Stimulated activated CD4-positive, alpha-beta T cell treated with anti-CD3 and anti-CD28 coated beads, Interleukin-4, amount 100 ng/mL, for 24 hours (primary cell): ENCODE measurements at regions not wholly inside any gene's neighbourhood (a gene's known extent, or its start where the extent isn't known, plus 50 kb on each side); places are given as distances from the start of the nearest gene placed in this dataset.
"Not testable (repeated sequence)": the region's sequence is repeated elsewhere in the genome, so short reads cannot be mapped to it uniquely, and the experiment has no call there.

ENCODE experiments used
- DNase-seq: peaks from one replicate; pipeline ENCODE4 v3.0.0-alpha.2; 2020

DNA sequence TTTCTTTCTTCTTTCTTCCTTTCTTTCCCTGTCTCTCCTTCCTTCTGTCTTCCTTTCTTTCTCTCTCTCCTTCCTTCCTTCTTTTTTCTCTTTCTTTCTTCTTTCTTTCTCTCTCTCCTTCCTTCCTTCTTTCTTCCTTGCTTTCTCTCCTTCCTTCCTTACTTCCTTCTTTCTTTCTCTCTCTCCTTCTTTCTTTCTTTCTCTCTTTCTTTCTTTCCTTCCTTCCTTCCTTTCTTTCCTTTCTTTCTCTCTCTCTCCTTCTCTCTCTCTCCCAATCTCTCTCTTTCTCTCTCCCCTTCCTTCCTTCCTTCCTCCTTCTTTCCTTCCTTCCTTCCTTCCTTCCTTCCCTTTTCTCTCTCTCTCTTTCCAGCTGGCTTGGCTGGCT is 2806.6 kb downstream of the RPIA start:
- DNase-seq, result not testable (repeated sequence)

DNA sequence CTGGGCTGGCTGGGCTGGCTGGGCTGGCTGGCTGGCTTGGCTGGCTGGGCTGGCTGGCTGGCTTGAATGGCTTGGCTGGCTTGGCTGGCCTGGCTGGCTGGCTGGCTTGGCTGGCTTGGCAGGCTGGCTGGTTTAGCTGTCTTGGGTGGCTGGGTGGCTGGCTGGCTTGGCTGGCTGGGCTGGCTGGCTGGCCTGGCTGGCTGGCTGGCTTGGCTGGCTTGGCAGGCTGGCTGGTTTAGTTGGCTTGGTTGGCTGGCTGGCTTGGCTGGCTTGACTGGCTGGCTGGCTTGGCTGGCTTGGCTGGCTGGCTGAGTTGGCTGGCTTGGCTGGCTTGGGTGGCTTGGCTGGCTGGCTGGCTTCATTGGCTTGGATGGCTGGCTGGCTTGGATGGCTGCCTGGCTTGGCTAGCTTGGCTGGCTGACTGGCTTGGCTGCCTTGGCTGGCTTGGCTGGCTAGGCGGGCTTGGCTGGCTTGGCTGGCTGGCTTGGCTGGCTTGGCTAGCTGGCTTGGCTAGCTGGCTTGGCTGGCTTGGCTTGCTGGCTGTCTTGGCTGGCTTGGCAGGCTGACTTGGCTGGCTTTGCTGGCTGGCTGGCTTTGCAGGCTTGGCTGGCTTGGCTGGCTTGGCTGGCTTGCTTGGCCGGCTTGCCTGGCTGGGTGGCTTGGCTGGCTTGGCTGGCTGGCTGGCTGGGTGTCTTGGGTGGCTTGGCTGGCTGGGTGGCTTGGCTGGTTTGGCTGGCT is 2807.2 kb downstream of the RPIA start:
- DNase-seq, result not testable (repeated sequence)

GRCh38 chr2:91499431-91500050 is 2808.1 kb downstream of the RPIA start:
- DNase-seq, result not testable (repeated sequence)

- not testable (repeated sequence) for DNase-seq
Measured at GRCh38 chr2:91500246-91500977, 2808.9 kb downstream of the RPIA start.

DNA sequence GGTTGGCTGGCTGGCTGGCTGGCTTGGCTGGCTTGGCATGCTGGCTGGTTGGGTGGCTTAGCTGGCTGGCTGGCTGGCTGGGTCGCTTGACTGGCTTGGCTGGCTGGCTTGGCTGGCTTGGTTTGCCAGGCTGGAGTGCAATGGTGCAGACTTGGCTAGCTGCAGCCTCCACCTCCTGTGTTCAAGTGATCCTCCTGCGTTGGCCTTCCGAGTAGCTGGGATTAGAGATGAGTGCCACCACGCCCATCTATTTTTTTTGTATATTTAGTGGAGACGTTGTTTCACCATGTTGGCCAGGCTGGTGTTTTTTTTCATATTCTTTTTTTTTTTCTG is 2809.5 kb downstream of the RPIA start:
- DNase-seq, result not testable (repeated sequence)

GRCh38 chr2:91501481-91502080 is 2810.1 kb downstream of the RPIA start:
- not testable (repeated sequence) for DNase-seq

DNA sequence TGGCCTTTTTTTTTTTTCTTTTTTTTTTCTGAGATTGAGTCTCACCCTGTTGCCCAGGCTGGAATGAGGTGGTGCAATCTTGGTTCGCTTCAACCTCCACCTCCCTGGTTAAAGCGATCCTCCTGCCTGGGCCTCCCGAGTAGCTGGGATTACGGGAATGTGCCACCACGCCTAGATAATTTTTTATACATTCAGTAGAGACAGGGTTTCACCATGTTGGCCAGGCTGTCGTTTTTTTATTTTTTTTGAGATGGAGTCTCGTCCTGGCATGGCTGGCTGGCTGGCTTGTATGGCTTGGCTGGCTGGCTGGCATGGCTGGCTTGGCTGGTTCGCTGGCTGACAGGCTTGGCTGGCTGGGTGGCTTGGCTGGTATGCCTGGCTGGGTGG is 2812.1 kb downstream of the RPIA start:
- DNase-seq, result not testable (repeated sequence)

- DNase-seq, result not testable (repeated sequence)
Measured at GRCh38 chr2:91503959-91504741, 2812.7 kb downstream of the RPIA start.

- not testable (repeated sequence) for DNase-seq
Measured at GRCh38 chr2:91508816-91509215, 2817.3 kb downstream of the RPIA start.

- DNase-seq, result not testable (repeated sequence)
Measured at GRCh38 chr2:91509276-91509675, 2817.8 kb downstream of the RPIA start.

GRCh38 chr2:91511166-91511565 is 2819.7 kb downstream of the RPIA start:
- DNase-seq, result not testable (repeated sequence)

DNA sequence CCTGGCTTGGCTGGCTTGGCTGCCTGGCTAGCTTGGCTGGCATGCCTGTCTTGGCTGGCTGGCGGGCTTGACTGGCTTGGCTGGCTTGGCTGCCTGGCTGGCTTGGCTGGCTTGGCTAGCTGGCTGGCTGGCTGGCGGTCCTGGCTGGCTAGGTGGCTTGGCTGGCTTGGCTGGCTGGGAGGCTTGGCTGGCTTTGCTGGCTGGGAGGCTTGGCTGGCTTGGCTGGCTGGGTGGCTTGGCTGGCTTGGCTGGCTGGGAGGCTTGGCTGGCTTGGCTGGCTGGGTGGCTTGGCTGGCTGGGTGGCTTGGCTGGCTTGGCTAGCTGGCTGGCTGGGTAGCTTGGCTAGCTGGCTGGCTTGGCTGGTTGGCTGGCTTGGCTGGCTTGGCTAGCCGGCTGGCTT is 2824.5 kb downstream of the RPIA start:
- not testable (repeated sequence) for DNase-seq

GRCh38 chr2:91516669-91517068 is 2825.2 kb downstream of the RPIA start:
- not testable (repeated sequence) for DNase-seq

DNA sequence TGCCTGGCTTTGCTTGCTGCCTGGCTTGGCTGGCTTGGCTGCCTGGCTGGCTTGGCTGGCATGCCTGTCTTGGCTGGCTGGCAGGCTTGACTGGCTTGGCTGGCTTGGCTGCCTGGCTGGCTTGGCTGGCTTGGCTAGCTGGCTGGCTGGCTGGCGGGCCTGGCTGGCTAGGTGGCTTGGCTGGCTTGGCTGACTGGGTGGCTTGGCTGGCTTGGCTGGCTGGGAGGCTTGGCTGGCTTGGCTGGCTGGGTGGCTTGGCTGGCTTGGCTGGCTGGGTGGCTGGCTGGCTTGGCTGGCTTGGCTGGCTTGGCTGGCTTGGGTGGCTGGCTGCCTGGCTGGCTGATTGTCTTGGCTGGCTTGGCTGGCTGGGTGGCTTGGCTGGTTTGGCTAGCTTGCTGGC is 2826.4 kb downstream of the RPIA start:
- not testable (repeated sequence) for DNase-seq

- DNase-seq, result not testable (repeated sequence)
Measured at GRCh38 chr2:91518361-91518981, 2827.0 kb downstream of the RPIA start.

DNA sequence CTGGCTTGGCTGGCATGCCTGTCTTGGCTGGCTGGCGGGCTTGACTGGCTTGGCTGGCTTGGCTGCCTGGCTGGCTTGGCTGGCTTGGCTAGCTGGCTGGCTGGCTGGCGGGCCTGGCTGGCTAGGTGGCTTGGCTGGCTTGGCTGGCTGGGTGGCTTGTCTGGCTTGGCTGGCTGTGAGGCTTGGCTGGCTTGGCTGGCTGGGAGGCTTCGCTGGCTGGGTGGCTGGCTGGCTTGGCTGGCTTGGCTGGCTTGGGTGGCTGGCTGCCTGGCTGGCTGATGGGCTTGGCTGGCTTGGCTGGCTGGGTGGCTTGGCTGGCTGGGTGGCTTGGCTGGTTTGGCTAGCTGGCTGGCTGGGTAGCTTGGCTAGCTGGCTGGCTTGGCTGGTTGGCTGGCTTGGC is 2827.9 kb downstream of the RPIA start:
- not testable (repeated sequence) for DNase-seq

GRCh38 chr2:91519914-91520313 is 2828.4 kb downstream of the RPIA start:
- DNase-seq, result not testable (repeated sequence)

DNA sequence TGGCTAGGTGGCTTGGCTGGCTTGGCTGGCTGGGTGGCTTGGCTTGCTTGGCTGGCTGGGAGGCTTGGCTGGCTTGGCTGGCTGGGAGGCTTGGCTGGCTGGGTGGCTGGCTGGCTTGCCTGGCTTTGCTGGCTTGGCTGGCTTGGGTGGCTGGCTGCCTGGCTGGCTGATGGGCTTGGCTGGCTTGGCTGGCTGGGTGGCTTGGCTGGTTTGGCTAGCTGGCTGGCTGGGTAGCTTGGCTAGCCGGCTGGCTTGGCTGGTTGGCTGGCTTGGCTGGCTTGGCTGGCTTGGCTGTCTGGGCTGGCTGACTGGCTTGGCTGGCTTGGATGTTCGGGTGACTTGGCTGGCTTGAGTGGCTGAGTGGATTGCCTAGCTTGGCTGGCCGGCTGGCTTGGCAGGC is 2829.1 kb downstream of the RPIA start:
- DNase-seq, result not testable (repeated sequence)

DNA sequence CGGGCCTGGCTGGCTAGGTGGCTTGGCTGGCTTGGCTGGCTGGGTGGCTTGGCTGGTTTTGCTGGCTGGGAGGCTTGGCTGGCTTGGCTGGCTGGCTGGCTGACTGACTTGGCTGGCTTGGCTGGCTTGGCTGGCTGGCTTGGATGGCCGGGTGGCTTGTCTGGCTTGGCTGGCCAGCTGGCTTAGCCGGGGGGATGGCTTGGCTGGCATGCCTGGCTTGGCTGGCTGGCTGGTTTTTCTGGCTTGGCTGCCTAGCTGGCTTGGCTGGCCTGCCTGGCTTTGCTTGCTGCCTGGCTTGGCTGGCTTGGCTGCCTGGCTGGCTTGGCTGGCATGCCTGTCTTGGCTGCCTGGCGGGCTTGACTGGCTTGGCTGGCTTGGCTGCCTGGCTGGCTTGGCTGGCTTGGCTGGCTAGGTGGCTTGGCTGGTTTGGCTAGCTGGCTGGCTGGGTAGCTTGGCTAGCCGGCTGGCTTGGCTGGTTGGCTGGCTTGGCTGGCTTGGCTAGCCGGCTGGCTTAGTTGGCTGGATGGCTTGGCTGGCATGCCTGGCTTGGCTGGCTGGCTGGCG is 2829.6 kb downstream of the RPIA start:
- not testable (repeated sequence) for DNase-seq

DNA sequence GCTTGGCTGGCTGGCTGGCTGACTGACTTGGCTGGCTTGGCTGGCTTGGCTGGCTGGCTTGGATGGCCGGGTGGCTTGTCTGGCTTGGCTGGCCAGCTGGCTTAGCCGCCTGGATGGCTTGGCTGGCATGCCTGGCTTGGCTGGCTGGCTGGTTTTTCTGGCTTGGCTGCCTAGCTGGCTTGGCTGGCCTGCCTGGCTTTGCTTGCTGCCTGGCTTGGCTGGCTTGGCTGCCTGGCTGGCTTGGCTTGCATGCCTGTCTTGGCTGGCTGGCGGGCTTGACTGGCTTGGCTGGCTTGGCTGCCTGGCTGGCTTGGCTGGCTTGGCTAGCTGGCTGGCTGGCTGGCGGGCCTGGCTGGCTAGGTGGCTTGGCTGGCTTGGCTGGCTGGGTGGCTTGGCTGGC is 2830.5 kb downstream of the RPIA start:
- DNase-seq, result not testable (repeated sequence)

DNA sequence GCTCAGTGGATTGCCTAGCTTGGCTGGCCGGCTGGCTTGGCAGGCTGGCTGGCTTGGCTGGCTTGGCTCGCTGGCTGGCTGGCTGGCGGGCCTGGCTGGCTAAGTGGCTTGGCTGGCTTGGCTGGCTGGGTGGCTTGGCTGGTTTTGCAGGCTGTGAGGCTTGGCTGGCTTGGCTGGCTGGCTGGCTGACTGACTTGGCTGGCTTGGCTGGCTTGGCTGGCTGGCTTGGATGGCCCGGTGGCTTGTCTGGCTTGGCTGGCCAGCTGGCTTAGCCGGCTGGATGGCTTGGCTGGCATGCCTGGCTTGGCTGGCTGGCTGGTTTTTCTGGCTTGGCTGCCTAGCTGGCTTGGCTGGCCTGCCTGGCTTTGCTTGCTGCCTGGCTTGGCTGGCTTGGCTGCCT is 2831.4 kb downstream of the RPIA start:
- not testable (repeated sequence) for DNase-seq

- DNase-seq, result not testable (repeated sequence)
Measured at GRCh38 chr2:91523751-91524150, 2832.3 kb downstream of the RPIA start.
